ENCODE measurements at regions not wholly inside any gene's neighbourhood (a gene's known extent, or its start where the extent isn't known, plus 50 kb on each side); places are given as distances from the start of the nearest gene placed in this dataset.

- TF ChIP-seq CTCF (conservative IDR thresholded peaks at IDR 0.05; ENCODE audit: low read depth, low read length) (no peak), EZH2 (IDR thresholded peaks at IDR 0.05; ENCODE audit: borderline replicate concordance, low read depth, low read length, poor library complexity, severe bottlenecking) (no peak)
These were observed 128.1 kb upstream of the SLIT3 start for GRCh38 chr5:169429044-169429443.

Data from A673 (cell line).